H1 (cell line): ENCODE measurements at regions not wholly inside any gene's neighbourhood (a gene's known extent, or its start where the extent isn't known, plus 50 kb on each side); places are given as distances from the start of the nearest gene placed in this dataset.

ENCODE experiments used
- CTCF ChIA-PET: fragments of 300-600 bp; sonication (Branson Sonifier 250); formaldehyde crosslinking; loops from one replicate; lab custom pipeline; 2021; ENCODE audit not compliant: partially characterized antibody; lab: Charles Lee
- POLR2A ChIA-PET: fragments of 300-600 bp; sonication (Branson Sonifier 250); formaldehyde crosslinking; loops from one replicate; lab custom pipeline; 2021; ENCODE audit warnings: inconsistent platforms; ENCODE audit not compliant: partially characterized antibody; lab: Charles Lee
- DNase-seq, 2 experiments: peaks; one replicate each; pipeline versions ENCODE4 v3.0.0 to v3.0.0-alpha.2; 2010 to 2022; ENCODE audit warnings: low spot score in 2 of 2, low read depth in 1 of 2, mixed read lengths in 1 of 2
- FAIRE-seq: peaks from 2 replicates; lab custom pipeline; 2011; peaks lifted over from hg19 to GRCh38; lab: Jason Lieb, UNC
- H2AFZ ChIP-seq: 2 replicates; pipeline ENCODE4 v1.8.1; 2012; ENCODE audit warnings: low read length, inconsistent platforms
- H2AK5ac ChIP-seq: 2 replicates; pipeline ENCODE4 v1.6.1; 2013; ENCODE audit warnings: low read depth, low read length
- H2BK120ac ChIP-seq: replicated peaks from 2 replicates; pipeline ENCODE3; 2013; ENCODE audit warnings: low read depth, low read length, inconsistent platforms
- H2BK12ac ChIP-seq: 2 replicates; pipeline ENCODE4 v1.6.1; 2013; ENCODE audit warnings: low read depth, low read length
- H2BK15ac ChIP-seq: 2 replicates; pipeline ENCODE4 v1.6.1; 2013; ENCODE audit warnings: low read length
- H2BK20ac ChIP-seq: 2 replicates; pipeline ENCODE4 v1.6.1; 2013; ENCODE audit warnings: low read length
- H2BK5ac ChIP-seq: 2 replicates; pipeline ENCODE4 v1.6.1; 2013; ENCODE audit warnings: low read depth, low read length
- H3K14ac ChIP-seq: 2 replicates; pipeline ENCODE4 v1.6.1; 2013; ENCODE audit warnings: inconsistent platforms; ENCODE audit not compliant: insufficient read length
- H3K18ac ChIP-seq: 2 replicates; pipeline ENCODE4 v1.6.1; 2013; ENCODE audit warnings: low read length; ENCODE audit errors: extremely low read depth
- H3K23ac ChIP-seq: 2 replicates; pipeline ENCODE4 v1.6.1; 2013; ENCODE audit warnings: inconsistent platforms; ENCODE audit not compliant: insufficient read length
- H3K23me2 ChIP-seq: 2 replicates; pipeline ENCODE4 v1.6.1; 2013; ENCODE audit warnings: low read depth, low read length
- H3K27ac ChIP-seq: 2 replicates; pipeline ENCODE4 v1.6.1; 2011; ENCODE audit warnings: low read depth, low read length, inconsistent platforms
- H3K27me3 ChIP-seq, 4 experiments: replicated peaks in 1 of 4; 1 replicate in 1 of 4; 2 replicates in 3 of 4; pipeline versions ENCODE4 v1.6.1 to v1.8.1; 2011 to 2013; ENCODE audit warnings: low read length in 3 of 4, mild to moderate bottlenecking in 3 of 4, inconsistent platforms in 2 of 4, mixed read lengths in 2 of 4, moderate library complexity in 1 of 4; ENCODE audit not compliant: control insufficient read depth in 3 of 4, insufficient read depth in 3 of 4; ENCODE audit errors: extremely low read depth in 1 of 4
- H3K36me3 ChIP-seq, 4 experiments: 2 replicates each; pipeline versions ENCODE4 v1.6.1 to v1.8.1; 2011 to 2013; ENCODE audit warnings: mild to moderate bottlenecking in 4 of 4, low read length in 3 of 4, moderate library complexity in 2 of 4, control low read depth in 1 of 4, inconsistent platforms in 1 of 4; ENCODE audit not compliant: insufficient read depth in 4 of 4, control insufficient read depth in 2 of 4
- H3K4ac ChIP-seq: replicated peaks from 2 replicates; pipeline ENCODE3; 2013; ENCODE audit warnings: low read length, low read depth, mixed read lengths, inconsistent platforms; ENCODE audit not compliant: insufficient read length
- H3K4me1 ChIP-seq, 4 experiments: replicated peaks in 1 of 4; 1 replicate in 1 of 4; 2 replicates in 3 of 4; pipeline versions ENCODE4 v1.6.1 to v1.8.1; 2011 to 2013; ENCODE audit warnings: low read length in 3 of 4, inconsistent platforms in 2 of 4, mixed read lengths in 1 of 4; ENCODE audit not compliant: insufficient read depth in 4 of 4, control insufficient read depth in 3 of 4
- H3K4me2 ChIP-seq, 2 experiments: 2 replicates each; pipeline versions ENCODE4 v1.6.1 to v1.8.1; 2011 to 2013; ENCODE audit warnings: low read depth in 2 of 2, low read length in 2 of 2, control low read depth in 1 of 2, inconsistent platforms in 1 of 2, mild to moderate bottlenecking in 1 of 2; ENCODE audit not compliant: insufficient read depth in 1 of 2
- H3K4me3 ChIP-seq, 4 experiments: fragments of 200-600, 300-600 bp in 1 of 4; sonication (generic), shearing (Covaris generic), sonication (Bioruptor Twin) in 1 of 4; 2 replicates each; pipeline versions ENCODE4 v1.5.1 to v1.8.1; 2011 to 2016; ENCODE audit warnings: low read length in 4 of 4, low read depth in 3 of 4, control low read depth in 2 of 4, inconsistent platforms in 2 of 4, mild to moderate bottlenecking in 2 of 4, mixed read lengths in 1 of 4, moderate library complexity in 1 of 4; ENCODE audit not compliant: insufficient read depth in 2 of 4; ENCODE audit errors: extremely low read depth in 1 of 4
- H3K56ac ChIP-seq: replicated peaks from 2 replicates; pipeline ENCODE3; 2013; ENCODE audit warnings: low read depth, mild to moderate bottlenecking, mixed read lengths, low read length, inconsistent platforms; ENCODE audit not compliant: insufficient read length
- H3K79me1 ChIP-seq: 2 replicates; pipeline ENCODE4 v1.6.1; 2013; ENCODE audit warnings: low read depth, low read length, control low read depth
- H3K79me2 ChIP-seq, 2 experiments: 2 replicates each; pipeline versions ENCODE4 v1.6.1 to v1.8.1; 2012 to 2013; ENCODE audit warnings: low read length in 2 of 2, mild to moderate bottlenecking in 2 of 2, inconsistent platforms in 1 of 2; ENCODE audit not compliant: insufficient read depth in 2 of 2, control insufficient read depth in 1 of 2
- H3K9ac ChIP-seq, 4 experiments: replicated peaks in 1 of 4; 1 replicate in 1 of 4; 2 replicates in 3 of 4; pipeline versions ENCODE4 v1.6.1 to v1.8.1; 2011 to 2013; ENCODE audit warnings: low read depth in 3 of 4, low read length in 3 of 4, control low read depth in 2 of 4, mild to moderate bottlenecking in 2 of 4, moderate library complexity in 2 of 4, inconsistent platforms in 1 of 4; ENCODE audit errors: extremely low read depth in 1 of 4
- H3K9me3 ChIP-seq, 2 experiments: 2 replicates each; pipeline versions ENCODE4 v1.6.1 to v1.8.1; 2012 to 2013; ENCODE audit warnings: mild to moderate bottlenecking in 2 of 2, moderate library complexity in 2 of 2, control low read depth in 1 of 2, inconsistent platforms in 1 of 2, low read depth in 1 of 2, low read length in 1 of 2, mixed read lengths in 1 of 2; ENCODE audit not compliant: insufficient read depth in 2 of 2
- H4K20me1 ChIP-seq, 2 experiments: replicated peaks in 1 of 2; 2 replicates each; pipeline versions ENCODE3 to v1.8.1; 2011 to 2013; ENCODE audit warnings: inconsistent platforms in 2 of 2, low read length in 2 of 2, mild to moderate bottlenecking in 1 of 2; ENCODE audit not compliant: insufficient read depth in 2 of 2, control insufficient read depth in 1 of 2
- H4K5ac ChIP-seq: 2 replicates; pipeline ENCODE4 v1.6.1; 2013; ENCODE audit warnings: low read length, low read depth, mixed read lengths, inconsistent platforms; ENCODE audit not compliant: insufficient read length
- H4K8ac ChIP-seq: 2 replicates; pipeline ENCODE4 v1.8.0; 2013; ENCODE audit warnings: mild to moderate bottlenecking, moderate library complexity, low read length, inconsistent platforms; ENCODE audit not compliant: insufficient read depth; ENCODE audit errors: extremely low read depth
- H4K91ac ChIP-seq: replicated peaks from 2 replicates; pipeline ENCODE3; 2013; ENCODE audit warnings: low read length, mixed read lengths, inconsistent platforms; ENCODE audit not compliant: insufficient read length
- WGBS, 2 experiments: shearing (Covaris generic) in 1 of 2; methylation state at CpG; one replicate each; pipeline versions ENCODE4 v1.1.6 to v1.1.7; 2013 to 2015; ENCODE audit warnings: low lambda C conversion rate in 2 of 2, mixed read lengths in 2 of 2, inconsistent platforms in 1 of 2, low coverage in 1 of 2, missing lambda C conversion rate in 1 of 2; ENCODE audit not compliant: insufficient replicate concordance in 2 of 2, insufficient coverage in 1 of 2, insufficient read length in 1 of 2; ENCODE audit errors: extremely low coverage in 1 of 2, missing lambda C conversion rate in 1 of 2; 5-methylcytosine and 5-hydroxymethylcytosine counted together
- TF ChIP-seq, protein P1 (sequence below): fragments of 300-600 bp; sonication (generic); IDR thresholded peaks from 2 replicates; pipeline ENCODE4 v1.7.1; 2012; ENCODE audit warnings: low read length, moderate library complexity, mild to moderate bottlenecking, inconsistent platforms; ENCODE audit not compliant: insufficient replicate concordance

DNA sequence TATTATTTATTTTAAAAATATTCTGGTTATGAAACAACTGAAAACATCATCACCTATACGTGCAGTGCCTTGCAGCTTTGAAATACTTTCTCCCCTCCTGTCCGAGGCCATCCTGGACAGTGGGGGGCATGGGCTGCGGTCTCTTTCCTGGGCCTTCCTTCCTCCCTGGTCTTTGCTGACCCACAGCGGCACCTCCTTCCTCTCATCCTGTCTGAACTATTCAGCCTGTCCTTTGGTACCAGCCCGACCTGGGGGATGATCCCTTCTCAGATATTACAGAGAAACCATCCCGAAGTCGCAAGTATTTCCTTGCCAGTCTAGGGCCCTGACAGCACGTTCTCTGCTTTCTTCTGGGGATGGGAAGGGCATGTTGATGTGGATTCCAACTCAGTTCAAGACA lies 736.6 kb upstream of the HS6ST1 start:
- Histone ChIP-seq H4K91ac (no peak overlapping the region), H3K23ac (no peak overlapping the region), H4K8ac (no peak overlapping the region), H3K9me3 (peaks cover 0 to 4% of the 10 kb centered on the region in 2 experiments; a peak in 1 of 4 replicates), H3K18ac (no peak overlapping the region), H2BK5ac (no peak overlapping the region), H4K5ac (no peak overlapping the region), H3K9ac (no peak overlapping the region), H3K4me1 (peaks cover 0 to under 1% (median 0%) of the 10 kb centered on the region in 4 experiments; a peak in 1 of 7 replicates), H3K56ac (no peak overlapping the region), H3K4me3 (no peak overlapping the region), H3K79me2 (no peaks in the 10 kb centered on the region), H3K27me3 (no peaks in the 10 kb centered on the region), H3K4ac (no peak overlapping the region), H3K23me2 (no peaks in the 10 kb centered on the region), H4K20me1 (no peaks in the 10 kb centered on the region), H2BK120ac (no peak overlapping the region), H2AFZ (no peak overlapping the region), H3K27ac (no peak overlapping the region), H3K79me1 (no peaks in the 10 kb centered on the region), H2BK12ac (no peak overlapping the region), H3K14ac (no peak overlapping the region), H3K4me2 (no peak overlapping the region), H3K36me3 (no peaks in the 10 kb centered on the region), H2BK15ac (no peak overlapping the region), H2AK5ac (no peak overlapping the region), H2BK20ac (no peak overlapping the region)
- ChIA-PET CTCF (no interaction called here), POLR2A (no interaction called here)
- DNase-seq: no peak
- no peak for FAIRE-seq
- 95% methylated on average over 8 of the region's 8 CpGs; no CpG with 5 or more reads in 1 of the 2 experiments for WGBS, 2 experiments
- TF ChIP-seq, protein P1, sequence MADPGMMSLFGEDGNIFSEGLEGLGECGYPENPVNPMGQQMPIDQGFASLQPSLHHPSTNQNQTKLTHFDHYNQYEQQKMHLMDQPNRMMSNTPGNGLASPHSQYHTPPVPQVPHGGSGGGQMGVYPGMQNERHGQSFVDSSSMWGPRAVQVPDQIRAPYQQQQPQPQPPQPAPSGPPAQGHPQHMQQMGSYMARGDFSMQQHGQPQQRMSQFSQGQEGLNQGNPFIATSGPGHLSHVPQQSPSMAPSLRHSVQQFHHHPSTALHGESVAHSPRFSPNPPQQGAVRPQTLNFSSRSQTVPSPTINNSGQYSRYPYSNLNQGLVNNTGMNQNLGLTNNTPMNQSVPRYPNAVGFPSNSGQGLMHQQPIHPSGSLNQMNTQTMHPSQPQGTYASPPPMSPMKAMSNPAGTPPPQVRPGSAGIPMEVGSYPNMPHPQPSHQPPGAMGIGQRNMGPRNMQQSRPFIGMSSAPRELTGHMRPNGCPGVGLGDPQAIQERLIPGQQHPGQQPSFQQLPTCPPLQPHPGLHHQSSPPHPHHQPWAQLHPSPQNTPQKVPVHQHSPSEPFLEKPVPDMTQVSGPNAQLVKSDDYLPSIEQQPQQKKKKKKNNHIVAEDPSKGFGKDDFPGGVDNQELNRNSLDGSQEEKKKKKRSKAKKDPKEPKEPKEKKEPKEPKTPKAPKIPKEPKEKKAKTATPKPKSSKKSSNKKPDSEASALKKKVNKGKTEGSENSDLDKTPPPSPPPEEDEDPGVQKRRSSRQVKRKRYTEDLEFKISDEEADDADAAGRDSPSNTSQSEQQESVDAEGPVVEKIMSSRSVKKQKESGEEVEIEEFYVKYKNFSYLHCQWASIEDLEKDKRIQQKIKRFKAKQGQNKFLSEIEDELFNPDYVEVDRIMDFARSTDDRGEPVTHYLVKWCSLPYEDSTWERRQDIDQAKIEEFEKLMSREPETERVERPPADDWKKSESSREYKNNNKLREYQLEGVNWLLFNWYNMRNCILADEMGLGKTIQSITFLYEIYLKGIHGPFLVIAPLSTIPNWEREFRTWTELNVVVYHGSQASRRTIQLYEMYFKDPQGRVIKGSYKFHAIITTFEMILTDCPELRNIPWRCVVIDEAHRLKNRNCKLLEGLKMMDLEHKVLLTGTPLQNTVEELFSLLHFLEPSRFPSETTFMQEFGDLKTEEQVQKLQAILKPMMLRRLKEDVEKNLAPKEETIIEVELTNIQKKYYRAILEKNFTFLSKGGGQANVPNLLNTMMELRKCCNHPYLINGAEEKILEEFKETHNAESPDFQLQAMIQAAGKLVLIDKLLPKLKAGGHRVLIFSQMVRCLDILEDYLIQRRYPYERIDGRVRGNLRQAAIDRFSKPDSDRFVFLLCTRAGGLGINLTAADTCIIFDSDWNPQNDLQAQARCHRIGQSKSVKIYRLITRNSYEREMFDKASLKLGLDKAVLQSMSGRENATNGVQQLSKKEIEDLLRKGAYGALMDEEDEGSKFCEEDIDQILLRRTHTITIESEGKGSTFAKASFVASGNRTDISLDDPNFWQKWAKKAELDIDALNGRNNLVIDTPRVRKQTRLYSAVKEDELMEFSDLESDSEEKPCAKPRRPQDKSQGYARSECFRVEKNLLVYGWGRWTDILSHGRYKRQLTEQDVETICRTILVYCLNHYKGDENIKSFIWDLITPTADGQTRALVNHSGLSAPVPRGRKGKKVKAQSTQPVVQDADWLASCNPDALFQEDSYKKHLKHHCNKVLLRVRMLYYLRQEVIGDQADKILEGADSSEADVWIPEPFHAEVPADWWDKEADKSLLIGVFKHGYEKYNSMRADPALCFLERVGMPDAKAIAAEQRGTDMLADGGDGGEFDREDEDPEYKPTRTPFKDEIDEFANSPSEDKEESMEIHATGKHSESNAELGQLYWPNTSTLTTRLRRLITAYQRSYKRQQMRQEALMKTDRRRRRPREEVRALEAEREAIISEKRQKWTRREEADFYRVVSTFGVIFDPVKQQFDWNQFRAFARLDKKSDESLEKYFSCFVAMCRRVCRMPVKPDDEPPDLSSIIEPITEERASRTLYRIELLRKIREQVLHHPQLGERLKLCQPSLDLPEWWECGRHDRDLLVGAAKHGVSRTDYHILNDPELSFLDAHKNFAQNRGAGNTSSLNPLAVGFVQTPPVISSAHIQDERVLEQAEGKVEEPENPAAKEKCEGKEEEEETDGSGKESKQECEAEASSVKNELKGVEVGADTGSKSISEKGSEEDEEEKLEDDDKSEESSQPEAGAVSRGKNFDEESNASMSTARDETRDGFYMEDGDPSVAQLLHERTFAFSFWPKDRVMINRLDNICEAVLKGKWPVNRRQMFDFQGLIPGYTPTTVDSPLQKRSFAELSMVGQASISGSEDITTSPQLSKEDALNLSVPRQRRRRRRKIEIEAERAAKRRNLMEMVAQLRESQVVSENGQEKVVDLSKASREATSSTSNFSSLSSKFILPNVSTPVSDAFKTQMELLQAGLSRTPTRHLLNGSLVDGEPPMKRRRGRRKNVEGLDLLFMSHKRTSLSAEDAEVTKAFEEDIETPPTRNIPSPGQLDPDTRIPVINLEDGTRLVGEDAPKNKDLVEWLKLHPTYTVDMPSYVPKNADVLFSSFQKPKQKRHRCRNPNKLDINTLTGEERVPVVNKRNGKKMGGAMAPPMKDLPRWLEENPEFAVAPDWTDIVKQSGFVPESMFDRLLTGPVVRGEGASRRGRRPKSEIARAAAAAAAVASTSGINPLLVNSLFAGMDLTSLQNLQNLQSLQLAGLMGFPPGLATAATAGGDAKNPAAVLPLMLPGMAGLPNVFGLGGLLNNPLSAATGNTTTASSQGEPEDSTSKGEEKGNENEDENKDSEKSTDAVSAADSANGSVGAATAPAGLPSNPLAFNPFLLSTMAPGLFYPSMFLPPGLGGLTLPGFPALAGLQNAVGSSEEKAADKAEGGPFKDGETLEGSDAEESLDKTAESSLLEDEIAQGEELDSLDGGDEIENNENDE: no peak
